PFSK-1 (cell line): ENCODE measurements at regions not wholly inside any gene's neighbourhood (a gene's known extent, or its start where the extent isn't known, plus 50 kb on each side); places are given as distances from the start of the nearest gene placed in this dataset.

Experiments used
- FOXP2 ChIP-seq: optimal IDR thresholded peaks from 2 replicates; pipeline ENCODE3; 2011; ENCODE audit warnings: borderline replicate concordance, control low read depth, inconsistent platforms; ENCODE audit not compliant: insufficient read depth; ENCODE audit errors: extremely low read length, extremely low read depth
- POLR2AphosphoS5 ChIP-seq: IDR thresholded peaks from 2 replicates; pipeline ENCODE4 v1.6.1; 2012; ENCODE audit warnings: low read depth, mild to moderate bottlenecking, control low read depth, low read length, moderate library complexity
- REST ChIP-seq, 2 experiments: IDR thresholded peaks; 2 replicates each; pipeline versions ENCODE4 v1.6.1 to v1.8.0; 2011 to 2012; ENCODE audit warnings: low read depth in 2 of 2, low read length in 2 of 2, control low read depth in 1 of 2, inconsistent platforms in 1 of 2, mild to moderate bottlenecking in 1 of 2, moderate library complexity in 1 of 2; ENCODE audit not compliant: insufficient read depth in 1 of 2
- SIN3A ChIP-seq: IDR thresholded peaks from 2 replicates; pipeline ENCODE4 v1.6.1; 2012; ENCODE audit warnings: mild to moderate bottlenecking, low read length, moderate library complexity, borderline replicate concordance; ENCODE audit not compliant: insufficient read depth
- TAF1 ChIP-seq: IDR thresholded peaks from 2 replicates; pipeline ENCODE4 v1.6.1; 2012; ENCODE audit warnings: low read length, control low read depth, borderline replicate concordance; ENCODE audit not compliant: insufficient read depth

- TF ChIP-seq POLR2AphosphoS5 (no peak), FOXP2 (no peak), TAF1 (no peak), SIN3A (no peak), REST (IDR thresholded peaks at IDR 0.05; ENCODE audit: insufficient read depth in 1 of 2, low read depth in 2 of 2, low read length in 2 of 2) (no peak)
These were observed 187.1 kb downstream of the BRD1 start for GRCh38 chr22:49640366-49641095.
